ENCODE measurements at regions not wholly inside any gene's neighbourhood (a gene's known extent, or its start where the extent isn't known, plus 50 kb on each side); places are given as distances from the start of the nearest gene placed in this dataset.

DNA sequence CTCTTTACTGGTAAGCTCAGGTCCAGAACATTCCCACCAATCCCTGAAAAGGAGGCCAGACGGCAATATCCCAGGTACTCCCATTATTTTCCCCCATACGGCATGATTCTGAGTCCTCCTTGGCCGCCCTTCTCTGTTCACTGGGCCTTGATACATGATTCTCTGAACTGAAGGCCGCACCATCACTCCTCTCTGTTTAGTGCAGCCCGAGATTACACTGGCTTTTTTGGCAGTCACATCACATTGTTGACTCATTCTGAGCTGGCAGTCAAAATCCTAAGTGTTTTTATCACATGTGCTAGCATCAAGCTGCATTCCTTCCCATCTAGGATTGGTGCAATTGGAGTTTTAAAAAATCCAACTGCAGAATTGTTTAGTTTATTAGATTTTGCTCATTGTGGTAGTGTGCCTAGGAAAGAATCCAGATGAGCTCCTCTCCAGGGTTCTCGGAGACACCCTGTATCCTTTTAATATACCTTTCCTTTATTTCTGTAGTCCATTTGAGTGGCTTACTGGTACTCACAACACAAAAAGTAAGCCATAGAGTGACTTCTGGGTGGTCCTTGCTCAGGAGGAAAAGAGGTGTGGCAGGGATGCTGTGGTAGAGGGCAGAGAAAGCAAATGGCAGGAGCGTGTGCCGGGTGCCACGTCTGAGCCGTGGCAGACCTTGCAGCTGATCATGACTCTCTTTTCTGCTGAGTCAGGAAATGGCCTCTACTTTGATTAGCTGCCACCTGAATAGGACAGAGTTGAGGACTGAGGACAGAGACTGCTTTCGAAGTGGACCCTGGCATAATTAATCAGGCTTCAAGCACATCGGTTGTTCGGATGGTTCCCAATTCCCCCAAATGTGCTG lies 121.1 kb upstream of the IL12B start (continued):
- TF ChIP-seq ZNF239 (CRISPR knock-in tag; IDR thresholded peaks at IDR 0.05): no peak

DNA sequence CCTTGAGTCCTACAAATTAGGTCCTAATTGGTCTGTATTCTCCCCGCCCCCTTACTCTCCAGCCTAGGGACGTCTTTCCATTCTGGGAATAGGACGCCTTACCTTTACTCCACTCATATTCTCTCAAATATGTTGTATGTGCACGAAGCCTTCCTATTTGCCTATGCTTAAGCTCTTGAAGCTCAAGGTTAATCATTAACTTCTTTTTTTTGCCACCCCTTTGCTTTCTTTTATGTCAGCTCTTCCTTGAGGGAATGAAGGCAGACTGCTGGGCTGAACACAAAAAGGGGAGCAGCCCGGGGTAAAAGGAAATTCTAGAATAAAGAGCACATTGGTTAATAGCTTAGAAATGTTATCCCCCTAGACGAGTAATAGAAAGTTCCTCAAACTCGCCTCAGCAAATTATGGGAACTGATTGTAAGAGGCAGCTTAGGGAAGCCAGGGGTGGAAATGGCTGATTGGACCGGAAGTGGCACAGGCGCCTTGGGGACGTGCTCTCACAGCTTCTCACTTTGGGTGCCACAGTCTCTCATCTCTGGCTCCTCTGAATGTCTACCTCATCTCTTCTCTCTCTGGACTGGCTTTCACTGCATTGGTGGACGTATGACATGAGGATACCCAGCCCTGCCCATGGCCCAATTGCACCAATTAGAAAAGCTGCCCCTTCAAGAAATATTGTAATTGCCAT lies 122.3 kb upstream of the IL12B start:
- Histone ChIP-seq H3K27ac (ENCODE audit: extremely low read depth, low read depth, low read length) (no peak overlapping the region), H4K20me1 (replicated peaks; ENCODE audit: control insufficient read depth, insufficient read depth, low read length) (no peaks in the 10 kb centered on the region; the same call in 1 of the 2 replicates), H3K27me3 (ENCODE audit: control insufficient read depth in 2 of 2, insufficient read depth in 2 of 2, low read length in 2 of 2) (peaks cover 0 to 3% of the 10 kb centered on the region in 2 experiments; a peak in 1 of 5 replicates), H3K4me1 (replicated peaks in 1 of 2; ENCODE audit: control insufficient read depth in 2 of 2, insufficient read depth in 2 of 2, low read length in 2 of 2) (no peaks in the 10 kb centered on the region), H3K4me3 (no peak overlapping the region), H3K9ac (ENCODE audit: insufficient read depth in 1 of 2, low read depth in 2 of 2, low read length in 2 of 2) (no peak overlapping the region), H3K9me3 (replicated peaks; ENCODE audit: control insufficient read depth, insufficient read depth, low read depth, low read length) (no peaks in the 10 kb centered on the region), H3K4me2 (ENCODE audit: insufficient read depth, low read length) (no peak overlapping the region), H3K79me2 (ENCODE audit: control insufficient read depth, insufficient read depth, low read length) (no peaks in the 10 kb centered on the region), H3K9me1 (ENCODE audit: control insufficient read depth, insufficient read depth, low read length) (no peaks in the 10 kb centered on the region), H2AFZ (ENCODE audit: low read depth, low read length) (no peak overlapping the region), H3K36me3 (ENCODE audit: control insufficient read depth, insufficient read depth, low read length) (no peaks in the 10 kb centered on the region)
- POLR2A ChIA-PET: interaction anchor here (0.7 to 0.9 kb wide), 2 partner anchors 353 to 412 kb away, joined by 3 to 4 read pairs; no protein-coding TSS in a partner anchor
- BruUV-seq (replicated peaks): no TSS peak
- DNase-seq (ENCODE audit: extremely low read depth in 1 of 4, low spot score in 3 of 4) (no peak), FAIRE-seq (no peak), ATAC-seq (no peak)
- intact Hi-C loops (cut with micrococcal nuclease): no loop called here
- peak; percentile 52 for TF ChIP-seq GABPA (tag; conservative IDR thresholded peaks at IDR 0.05; ENCODE audit: low read depth)
- TF ChIP-seq, protein P1, sequence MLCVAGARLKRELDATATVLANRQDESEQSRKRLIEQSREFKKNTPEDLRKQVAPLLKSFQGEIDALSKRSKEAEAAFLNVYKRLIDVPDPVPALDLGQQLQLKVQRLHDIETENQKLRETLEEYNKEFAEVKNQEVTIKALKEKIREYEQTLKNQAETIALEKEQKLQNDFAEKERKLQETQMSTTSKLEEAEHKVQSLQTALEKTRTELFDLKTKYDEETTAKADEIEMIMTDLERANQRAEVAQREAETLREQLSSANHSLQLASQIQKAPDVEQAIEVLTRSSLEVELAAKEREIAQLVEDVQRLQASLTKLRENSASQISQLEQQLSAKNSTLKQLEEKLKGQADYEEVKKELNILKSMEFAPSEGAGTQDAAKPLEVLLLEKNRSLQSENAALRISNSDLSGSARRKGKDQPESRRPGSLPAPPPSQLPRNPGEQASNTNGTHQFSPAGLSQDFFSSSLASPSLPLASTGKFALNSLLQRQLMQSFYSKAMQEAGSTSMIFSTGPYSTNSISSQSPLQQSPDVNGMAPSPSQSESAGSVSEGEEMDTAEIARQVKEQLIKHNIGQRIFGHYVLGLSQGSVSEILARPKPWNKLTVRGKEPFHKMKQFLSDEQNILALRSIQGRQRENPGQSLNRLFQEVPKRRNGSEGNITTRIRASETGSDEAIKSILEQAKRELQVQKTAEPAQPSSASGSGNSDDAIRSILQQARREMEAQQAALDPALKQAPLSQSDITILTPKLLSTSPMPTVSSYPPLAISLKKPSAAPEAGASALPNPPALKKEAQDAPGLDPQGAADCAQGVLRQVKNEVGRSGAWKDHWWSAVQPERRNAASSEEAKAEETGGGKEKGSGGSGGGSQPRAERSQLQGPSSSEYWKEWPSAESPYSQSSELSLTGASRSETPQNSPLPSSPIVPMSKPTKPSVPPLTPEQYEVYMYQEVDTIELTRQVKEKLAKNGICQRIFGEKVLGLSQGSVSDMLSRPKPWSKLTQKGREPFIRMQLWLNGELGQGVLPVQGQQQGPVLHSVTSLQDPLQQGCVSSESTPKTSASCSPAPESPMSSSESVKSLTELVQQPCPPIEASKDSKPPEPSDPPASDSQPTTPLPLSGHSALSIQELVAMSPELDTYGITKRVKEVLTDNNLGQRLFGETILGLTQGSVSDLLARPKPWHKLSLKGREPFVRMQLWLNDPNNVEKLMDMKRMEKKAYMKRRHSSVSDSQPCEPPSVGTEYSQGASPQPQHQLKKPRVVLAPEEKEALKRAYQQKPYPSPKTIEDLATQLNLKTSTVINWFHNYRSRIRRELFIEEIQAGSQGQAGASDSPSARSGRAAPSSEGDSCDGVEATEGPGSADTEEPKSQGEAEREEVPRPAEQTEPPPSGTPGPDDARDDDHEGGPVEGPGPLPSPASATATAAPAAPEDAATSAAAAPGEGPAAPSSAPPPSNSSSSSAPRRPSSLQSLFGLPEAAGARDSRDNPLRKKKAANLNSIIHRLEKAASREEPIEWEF (CRISPR knock-in tag; IDR thresholded peaks at IDR 0.05): no peak
- TF ChIP-seq, protein P2, sequence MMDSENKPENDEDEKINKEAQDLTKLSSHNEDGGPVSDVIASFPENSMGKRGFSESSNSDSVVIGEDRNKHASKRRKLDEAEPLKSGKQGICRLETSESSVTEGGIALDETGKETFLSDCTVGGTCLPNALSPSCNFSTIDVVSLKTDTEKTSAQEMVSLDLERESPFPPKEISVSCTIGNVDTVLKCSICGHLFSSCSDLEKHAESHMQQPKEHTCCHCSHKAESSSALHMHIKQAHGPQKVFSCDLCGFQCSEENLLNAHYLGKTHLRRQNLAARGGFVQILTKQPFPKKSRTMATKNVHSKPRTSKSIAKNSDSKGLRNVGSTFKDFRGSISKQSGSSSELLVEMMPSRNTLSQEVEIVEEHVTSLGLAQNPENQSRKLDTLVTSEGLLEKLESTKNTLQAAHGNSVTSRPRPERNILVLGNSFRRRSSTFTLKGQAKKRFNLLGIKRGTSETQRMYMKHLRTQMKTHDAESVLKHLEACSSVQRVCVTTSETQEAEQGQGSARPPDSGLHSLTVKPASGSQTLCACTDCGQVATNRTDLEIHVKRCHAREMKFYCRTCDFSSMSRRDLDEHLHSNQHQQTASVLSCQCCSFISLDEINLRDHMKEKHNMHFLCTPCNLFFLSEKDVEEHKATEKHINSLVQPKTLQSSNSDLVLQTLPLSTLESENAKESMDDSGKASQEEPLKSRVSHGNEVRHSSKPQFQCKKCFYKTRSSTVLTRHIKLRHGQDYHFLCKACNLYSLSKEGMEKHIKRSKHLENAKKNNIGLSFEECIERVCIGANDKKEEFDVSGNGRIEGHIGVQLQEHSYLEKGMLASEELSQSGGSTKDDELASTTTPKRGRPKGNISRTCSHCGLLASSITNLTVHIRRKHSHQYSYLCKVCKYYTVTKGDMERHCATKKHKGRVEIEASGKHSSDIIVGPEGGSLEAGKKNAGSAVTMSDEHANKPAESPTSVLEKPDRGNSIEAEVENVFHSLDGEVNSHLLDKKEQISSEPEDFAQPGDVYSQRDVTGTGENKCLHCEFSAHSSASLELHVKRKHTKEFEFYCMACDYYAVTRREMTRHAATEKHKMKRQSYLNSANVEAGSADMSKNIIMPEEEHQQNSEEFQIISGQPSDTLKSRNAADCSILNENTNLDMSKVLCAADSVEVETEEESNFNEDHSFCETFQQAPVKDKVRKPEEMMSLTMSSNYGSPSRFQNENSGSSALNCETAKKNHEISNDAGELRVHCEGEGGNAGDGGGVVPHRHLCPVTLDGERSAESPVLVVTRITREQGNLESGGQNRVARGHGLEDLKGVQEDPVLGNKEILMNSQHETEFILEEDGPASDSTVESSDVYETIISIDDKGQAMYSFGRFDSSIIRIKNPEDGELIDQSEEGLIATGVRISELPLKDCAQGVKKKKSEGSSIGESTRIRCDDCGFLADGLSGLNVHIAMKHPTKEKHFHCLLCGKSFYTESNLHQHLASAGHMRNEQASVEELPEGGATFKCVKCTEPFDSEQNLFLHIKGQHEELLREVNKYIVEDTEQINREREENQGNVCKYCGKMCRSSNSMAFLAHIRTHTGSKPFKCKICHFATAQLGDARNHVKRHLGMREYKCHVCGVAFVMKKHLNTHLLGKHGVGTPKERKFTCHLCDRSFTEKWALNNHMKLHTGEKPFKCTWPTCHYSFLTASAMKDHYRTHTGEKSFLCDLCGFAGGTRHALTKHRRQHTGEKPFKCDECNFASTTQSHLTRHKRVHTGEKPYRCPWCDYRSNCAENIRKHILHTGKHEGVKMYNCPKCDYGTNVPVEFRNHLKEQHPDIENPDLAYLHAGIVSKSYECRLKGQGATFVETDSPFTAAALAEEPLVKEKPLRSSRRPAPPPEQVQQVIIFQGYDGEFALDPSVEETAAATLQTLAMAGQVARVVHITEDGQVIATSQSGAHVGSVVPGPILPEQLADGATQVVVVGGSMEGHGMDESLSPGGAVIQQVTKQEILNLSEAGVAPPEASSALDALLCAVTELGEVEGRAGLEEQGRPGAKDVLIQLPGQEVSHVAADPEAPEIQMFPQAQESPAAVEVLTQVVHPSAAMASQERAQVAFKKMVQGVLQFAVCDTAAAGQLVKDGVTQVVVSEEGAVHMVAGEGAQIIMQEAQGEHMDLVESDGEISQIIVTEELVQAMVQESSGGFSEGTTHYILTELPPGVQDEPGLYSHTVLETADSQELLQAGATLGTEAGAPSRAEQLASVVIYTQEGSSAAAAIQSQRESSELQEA (IDR thresholded peaks at IDR 0.05; ENCODE audit: low read depth): no peak
- no peak for TF ChIP-seq HCFC1 (IDR thresholded peaks at IDR 0.05; ENCODE audit: low read depth, low read length)
- CTCF ChIA-PET (ENCODE audit: low intra/inter-chr PET ratio): no interaction called here
- in situ Hi-C loops (cut with MboI): no loop called here
- WGBS (ENCODE audit: insufficient coverage, low coverage, missing lambda C conversion rate): 3% methylated on average over 11 of the region's 11 CpGs
